ENCODE measurements at regions not wholly inside any gene's neighbourhood (a gene's known extent, or its start where the extent isn't known, plus 50 kb on each side); places are given as distances from the start of the nearest gene placed in this dataset.

DNA sequence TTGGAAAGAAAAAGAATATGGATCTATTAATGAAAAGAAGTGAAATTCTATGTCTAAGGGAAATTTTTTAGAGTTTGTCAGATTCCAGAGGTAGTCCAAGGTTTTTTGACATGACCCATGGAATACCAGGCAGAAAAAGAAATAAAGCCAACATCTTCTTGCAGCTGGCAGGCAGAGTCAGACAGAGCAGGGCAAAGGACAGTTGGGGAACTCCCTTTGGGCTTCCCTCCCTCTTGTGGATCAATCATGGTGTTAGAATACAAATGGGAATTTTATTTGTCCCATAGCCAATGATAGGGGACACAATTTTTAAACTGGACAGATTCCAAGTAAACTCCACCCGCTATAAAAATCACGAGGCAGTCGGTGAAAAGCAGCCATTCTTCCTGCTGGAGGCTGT is 92.1 kb upstream of the TAB2 start (continued):
- TF ChIP-seq HNRNPK (IDR thresholded peaks at IDR 0.05; ENCODE audit: low read depth, low read length, poor library complexity, severe bottlenecking) (no peak), ARID4B (CRISPR knock-in tag; IDR thresholded peaks at IDR 0.05) (no peak), ARID1B (IDR thresholded peaks at IDR 0.05) (no peak)
- TF ChIP-seq, protein P1, sequence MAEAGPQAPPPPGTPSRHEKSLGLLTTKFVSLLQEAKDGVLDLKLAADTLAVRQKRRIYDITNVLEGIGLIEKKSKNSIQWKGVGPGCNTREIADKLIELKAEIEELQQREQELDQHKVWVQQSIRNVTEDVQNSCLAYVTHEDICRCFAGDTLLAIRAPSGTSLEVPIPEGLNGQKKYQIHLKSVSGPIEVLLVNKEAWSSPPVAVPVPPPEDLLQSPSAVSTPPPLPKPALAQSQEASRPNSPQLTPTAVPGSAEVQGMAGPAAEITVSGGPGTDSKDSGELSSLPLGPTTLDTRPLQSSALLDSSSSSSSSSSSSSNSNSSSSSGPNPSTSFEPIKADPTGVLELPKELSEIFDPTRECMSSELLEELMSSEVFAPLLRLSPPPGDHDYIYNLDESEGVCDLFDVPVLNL (CRISPR knock-in tag; IDR thresholded peaks at IDR 0.05; ENCODE audit: low read depth), result no peak

- ATAC-seq (no peak), DNase-seq (ENCODE audit: extremely low read depth in 1 of 4, low spot score in 3 of 4) (no peak), FAIRE-seq (no peak)
- Histone ChIP-seq H3K9ac (ENCODE audit: insufficient read depth in 1 of 2, low read depth in 2 of 2, low read length in 2 of 2) (no peak overlapping the region), H4K20me1 (replicated peaks; ENCODE audit: control insufficient read depth, insufficient read depth, low read length) (no peaks in the 10 kb centered on the region), H2AFZ (ENCODE audit: low read depth, low read length) (no peak overlapping the region), H3K9me3 (replicated peaks; ENCODE audit: control insufficient read depth, insufficient read depth, low read depth, low read length) (no peaks in the 10 kb centered on the region), H3K4me1 (replicated peaks in 1 of 2; ENCODE audit: control insufficient read depth in 2 of 2, insufficient read depth in 2 of 2, low read length in 2 of 2) (no peaks in the 10 kb centered on the region), H3K27ac (ENCODE audit: extremely low read depth, low read depth, low read length) (no peak overlapping the region), H3K4me2 (ENCODE audit: insufficient read depth, low read length) (no peak overlapping the region), H3K27me3 (ENCODE audit: control insufficient read depth in 2 of 2, insufficient read depth in 2 of 2, low read length in 2 of 2) (peaks cover 24 to 29% of the 10 kb centered on the region in 2 experiments; a peak in 4 of 5 replicates), H3K36me3 (ENCODE audit: control insufficient read depth, insufficient read depth, low read length) (no peaks in the 10 kb centered on the region), H3K9me1 (ENCODE audit: control insufficient read depth, insufficient read depth, low read length) (no peaks in the 10 kb centered on the region), H3K79me2 (ENCODE audit: control insufficient read depth, insufficient read depth, low read length) (no peaks in the 10 kb centered on the region), H3K4me3 (no peak overlapping the region)
- 26% methylated on average over 10 of the region's 10 CpGs for WGBS (ENCODE audit: insufficient coverage, low coverage, missing lambda C conversion rate)
- no TSS peak for BruUV-seq (replicated peaks)
- intact Hi-C loops (cut with micrococcal nuclease) (no loop called here), in situ Hi-C loops (cut with MboI) (no loop called here)
- no peak for TF ChIP-seq NR3C1 (CRISPR knock-in tag; IDR thresholded peaks at IDR 0.05)
- TF ChIP-seq PHTF2 (CRISPR knock-in tag; IDR thresholded peaks at IDR 0.05), result no peak
- TF ChIP-seq ZNF76 (CRISPR knock-in tag; IDR thresholded peaks at IDR 0.05; ENCODE audit: borderline replicate concordance), result no peak
- TF ChIP-seq FOXJ2 (tag; IDR thresholded peaks at IDR 0.05), result no peak
- TF ChIP-seq TSC22D4 (tag; IDR thresholded peaks at IDR 0.05), result no peak
- TF ChIP-seq XRCC3 (IDR thresholded peaks at IDR 0.05), result no peak
- no peak for TF ChIP-seq MEIS2 (IDR thresholded peaks at IDR 0.05; ENCODE audit: partially characterized antibody)
- TF ChIP-seq, protein P2, sequence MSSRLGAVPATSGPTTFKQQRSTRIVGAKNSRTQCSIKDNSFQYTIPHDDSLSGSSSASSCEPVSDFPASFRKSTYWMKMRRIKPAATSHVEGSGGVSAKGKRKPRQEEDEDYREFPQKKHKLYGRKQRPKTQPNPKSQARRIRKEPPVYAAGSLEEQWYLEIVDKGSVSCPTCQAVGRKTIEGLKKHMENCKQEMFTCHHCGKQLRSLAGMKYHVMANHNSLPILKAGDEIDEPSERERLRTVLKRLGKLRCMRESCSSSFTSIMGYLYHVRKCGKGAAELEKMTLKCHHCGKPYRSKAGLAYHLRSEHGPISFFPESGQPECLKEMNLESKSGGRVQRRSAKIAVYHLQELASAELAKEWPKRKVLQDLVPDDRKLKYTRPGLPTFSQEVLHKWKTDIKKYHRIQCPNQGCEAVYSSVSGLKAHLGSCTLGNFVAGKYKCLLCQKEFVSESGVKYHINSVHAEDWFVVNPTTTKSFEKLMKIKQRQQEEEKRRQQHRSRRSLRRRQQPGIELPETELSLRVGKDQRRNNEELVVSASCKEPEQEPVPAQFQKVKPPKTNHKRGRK (tag; IDR thresholded peaks at IDR 0.05), result no peak
- ChIA-PET CTCF (ENCODE audit: low intra/inter-chr PET ratio) (no interaction called here), POLR2A (interaction anchor here (0.5 kb wide), 1 partner anchor 340 kb away, joined by 3 read pairs; the partner anchor contains the start of gene GINM1)
Observed at GRCh38 chr6:149225946-149226345, 91.6 kb upstream of the TAB2 start.
